ENCODE measurements at regions not wholly inside any gene's neighbourhood (a gene's known extent, or its start where the extent isn't known, plus 50 kb on each side); places are given as distances from the start of the nearest gene placed in this dataset.

DNA sequence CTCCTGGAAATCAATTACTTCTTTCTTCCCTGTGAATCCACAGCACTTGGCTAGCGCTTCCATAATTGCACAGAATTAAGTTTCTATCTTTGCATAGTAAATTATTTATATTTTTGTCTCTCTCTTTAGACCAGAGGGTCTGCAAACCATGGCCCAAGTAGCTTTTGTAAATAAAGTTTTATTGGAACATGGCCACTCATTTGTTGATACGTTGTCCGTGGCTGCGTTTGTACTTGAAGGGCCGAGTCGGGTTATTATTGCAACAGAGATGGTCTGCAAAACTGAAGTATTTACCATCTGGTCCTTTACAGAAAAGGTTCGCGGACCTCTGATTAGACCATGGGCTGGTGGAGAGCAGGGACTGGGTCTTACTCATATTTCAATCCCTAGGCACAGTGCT, 102.5 kb downstream of the RPLP1 start:
- Histone ChIP-seq H4K20me1 (ENCODE audit: insufficient read depth, low read length) (no peaks in the 10 kb centered on the region), H3K9me3 (ENCODE audit: low read length) (0 out of 2 replicates have a peak, but pooled peaks cover 5% of the 10 kb centered on the region), H3K9me2 (ENCODE audit: insufficient read depth, low read length) (no peaks in the 10 kb centered on the region), H3K36me3 (ENCODE audit: insufficient read depth, low read length) (no peaks in the 10 kb centered on the region), H3K79me2 (ENCODE audit: insufficient read depth, low read depth, low read length) (no peaks in the 10 kb centered on the region), H2AFZ (ENCODE audit: low read length) (no peak overlapping the region), H3K4me3 (ENCODE audit: low read depth, low read length, poor library complexity, severe bottlenecking) (no peak overlapping the region), H3K4me1 (ENCODE audit: insufficient read depth, low read length, poor library complexity, severe bottlenecking) (no peaks in the 10 kb centered on the region), H3K27ac (ENCODE audit: low read depth, low read length, poor library complexity, severe bottlenecking) (no peak overlapping the region), H3K4me2 (ENCODE audit: low read length) (no peak overlapping the region)
- no TSS peak for BruUV-seq (replicated peaks)
- POLR2A ChIA-PET: no interaction called here
- intact Hi-C loops (cut with micrococcal nuclease; ENCODE audit: unreplicated experiment): no loop called here
- no peak for DNase-seq (ENCODE audit: low spot score)
- TF ChIP-seq CTCF (conservative IDR thresholded peaks at IDR 0.05; ENCODE audit: low read length) (no peak), EZH2phosphoT487 (IDR thresholded peaks at IDR 0.05; ENCODE audit: borderline replicate concordance, low read depth, low read length) (no peak)
- CTCF ChIA-PET (ENCODE audit: unreplicated experiment): no interaction called here

- TF ChIP-seq CTCF (conservative IDR thresholded peaks at IDR 0.05; ENCODE audit: low read length) (no peak), EZH2phosphoT487 (IDR thresholded peaks at IDR 0.05; ENCODE audit: borderline replicate concordance, low read depth, low read length) (no peak)
- no peaks in the 10 kb centered on the region for H3K36me3 ChIP-seq (ENCODE audit: insufficient read depth, low read length)
- H3K9me2 ChIP-seq (ENCODE audit: insufficient read depth, low read length): no peaks in the 10 kb centered on the region
- no peaks in the 10 kb centered on the region for H3K4me1 ChIP-seq (ENCODE audit: insufficient read depth, low read length, poor library complexity, severe bottlenecking)
- intact Hi-C loops (cut with micrococcal nuclease; ENCODE audit: unreplicated experiment): no loop called here
- H3K4me2 ChIP-seq (ENCODE audit: low read length): no peak overlapping the region
- BruUV-seq (replicated peaks): no TSS peak
- ChIA-PET CTCF (ENCODE audit: unreplicated experiment) (no interaction called here), POLR2A (no interaction called here)
- DNase-seq (ENCODE audit: low spot score): no peak
- H3K79me2 ChIP-seq (ENCODE audit: insufficient read depth, low read depth, low read length): no peaks in the 10 kb centered on the region
- H2AFZ ChIP-seq (ENCODE audit: low read length): no peak overlapping the region
- H3K27ac ChIP-seq (ENCODE audit: low read depth, low read length, poor library complexity, severe bottlenecking): no peak overlapping the region
- no peak overlapping the region for H3K4me3 ChIP-seq (ENCODE audit: low read depth, low read length, poor library complexity, severe bottlenecking)
- H3K9me3 ChIP-seq (ENCODE audit: low read length): 0 out of 2 replicates have a peak, but pooled peaks cover 5% of the 10 kb centered on the region
- no peaks in the 10 kb centered on the region for H4K20me1 ChIP-seq (ENCODE audit: insufficient read depth, low read length)
These were observed 103.7 kb downstream of the RPLP1 start for GRCh38 chr15:69556344-69556743.

GRCh38 chr15:69557020-69557706, 104.5 kb downstream of the RPLP1 start:
- DNase-seq (ENCODE audit: low spot score): no peak
- H3K36me3 ChIP-seq (ENCODE audit: insufficient read depth, low read length): no peaks in the 10 kb centered on the region
- no peak overlapping the region for H3K4me2 ChIP-seq (ENCODE audit: low read length)
- no TSS peak for BruUV-seq (replicated peaks)
- H3K79me2 ChIP-seq (ENCODE audit: insufficient read depth, low read depth, low read length): no peaks in the 10 kb centered on the region
- H3K4me1 ChIP-seq (ENCODE audit: insufficient read depth, low read length, poor library complexity, severe bottlenecking): no peaks in the 10 kb centered on the region
- no peak overlapping the region for H2AFZ ChIP-seq (ENCODE audit: low read length)
- ChIA-PET CTCF (ENCODE audit: unreplicated experiment) (no interaction called here), POLR2A (no interaction called here)
- TF ChIP-seq CTCF (conservative IDR thresholded peaks at IDR 0.05; ENCODE audit: low read length) (no peak), EZH2phosphoT487 (IDR thresholded peaks at IDR 0.05; ENCODE audit: borderline replicate concordance, low read depth, low read length) (no peak)
- H3K9me3 ChIP-seq (ENCODE audit: low read length): no peaks in the 10 kb centered on the region
- no peaks in the 10 kb centered on the region for H3K9me2 ChIP-seq (ENCODE audit: insufficient read depth, low read length)
- intact Hi-C loops (cut with micrococcal nuclease; ENCODE audit: unreplicated experiment): no loop called here
- H3K27ac ChIP-seq (ENCODE audit: low read depth, low read length, poor library complexity, severe bottlenecking): no peak overlapping the region
- no peaks in the 10 kb centered on the region for H4K20me1 ChIP-seq (ENCODE audit: insufficient read depth, low read length)
- H3K4me3 ChIP-seq (ENCODE audit: low read depth, low read length, poor library complexity, severe bottlenecking): no peak overlapping the region
